ENCODE measurements at regions not wholly inside any gene's neighbourhood (a gene's known extent, or its start where the extent isn't known, plus 50 kb on each side); places are given as distances from the start of the nearest gene placed in this dataset.

DNA sequence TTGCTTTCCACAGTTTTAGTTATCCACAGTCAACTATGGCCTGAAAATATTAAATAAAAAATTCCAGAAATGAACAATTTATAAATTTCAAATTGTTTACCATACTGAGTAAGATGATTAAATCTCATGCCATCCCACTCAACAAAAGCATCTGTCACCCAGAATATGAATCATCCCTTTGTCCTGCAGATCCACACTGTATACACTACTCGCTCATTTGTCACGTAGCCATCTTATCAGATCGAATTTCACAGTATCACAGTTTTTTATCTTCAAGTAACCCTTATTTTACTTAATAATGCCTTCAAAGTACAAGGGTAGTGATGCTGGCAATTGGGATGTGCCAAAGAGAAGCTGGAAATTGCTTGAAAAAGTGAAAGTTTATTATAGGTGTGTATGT is 291.8 kb upstream of the LRATD1 start:
- in situ Hi-C loops (cut with HindIII; ENCODE audit: low pct_ligation_motif_present, low sequenced_read_pairs) = no loop called here

DNA sequence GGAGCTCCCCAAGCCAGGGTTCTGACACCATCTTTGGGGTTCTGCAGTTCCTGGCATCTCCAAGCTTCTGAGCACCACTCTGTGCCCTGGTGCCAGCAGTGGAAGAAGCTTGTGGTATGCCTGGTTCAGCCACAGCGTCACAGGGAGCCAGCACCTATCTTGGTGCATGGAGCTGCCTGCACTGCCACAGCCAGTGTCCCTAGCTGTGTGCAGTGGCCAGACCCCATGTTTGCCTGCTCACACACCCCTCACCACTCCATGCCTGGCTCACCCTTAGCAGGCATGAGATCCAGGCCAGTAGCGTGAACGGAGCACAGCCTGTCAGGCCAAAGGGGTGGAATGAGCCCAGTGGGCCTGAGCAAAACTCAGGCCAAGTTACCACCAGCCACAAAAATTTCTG is 290.2 kb upstream of the LRATD1 start:
- Histone ChIP-seq H3K36me3 (replicated peaks) (no peaks in the 10 kb centered on the region), H3K27ac (no peak overlapping the region), H3K4me3 (ENCODE audit: low read depth, low read length) (no peak overlapping the region), H3K27me3 (replicated peaks) (no peaks in the 10 kb centered on the region)
- in situ Hi-C loops (cut with HindIII; ENCODE audit: low pct_ligation_motif_present, low sequenced_read_pairs) = no loop called here
- no peak for DNase-seq
- TF ChIP-seq, protein P1, sequence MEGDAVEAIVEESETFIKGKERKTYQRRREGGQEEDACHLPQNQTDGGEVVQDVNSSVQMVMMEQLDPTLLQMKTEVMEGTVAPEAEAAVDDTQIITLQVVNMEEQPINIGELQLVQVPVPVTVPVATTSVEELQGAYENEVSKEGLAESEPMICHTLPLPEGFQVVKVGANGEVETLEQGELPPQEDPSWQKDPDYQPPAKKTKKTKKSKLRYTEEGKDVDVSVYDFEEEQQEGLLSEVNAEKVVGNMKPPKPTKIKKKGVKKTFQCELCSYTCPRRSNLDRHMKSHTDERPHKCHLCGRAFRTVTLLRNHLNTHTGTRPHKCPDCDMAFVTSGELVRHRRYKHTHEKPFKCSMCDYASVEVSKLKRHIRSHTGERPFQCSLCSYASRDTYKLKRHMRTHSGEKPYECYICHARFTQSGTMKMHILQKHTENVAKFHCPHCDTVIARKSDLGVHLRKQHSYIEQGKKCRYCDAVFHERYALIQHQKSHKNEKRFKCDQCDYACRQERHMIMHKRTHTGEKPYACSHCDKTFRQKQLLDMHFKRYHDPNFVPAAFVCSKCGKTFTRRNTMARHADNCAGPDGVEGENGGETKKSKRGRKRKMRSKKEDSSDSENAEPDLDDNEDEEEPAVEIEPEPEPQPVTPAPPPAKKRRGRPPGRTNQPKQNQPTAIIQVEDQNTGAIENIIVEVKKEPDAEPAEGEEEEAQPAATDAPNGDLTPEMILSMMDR (IDR thresholded peaks at IDR 0.05; ENCODE audit: low read depth, low read length, missing control alignments) = no peak

More for the DNA sequence above, 291.8 kb upstream of the LRATD1 start:
- Histone ChIP-seq H3K36me3 (replicated peaks) (no peaks in the 10 kb centered on the region), H3K27ac (no peak overlapping the region), H3K27me3 (replicated peaks) (no peaks in the 10 kb centered on the region), H3K4me3 (ENCODE audit: low read depth, low read length) (no peak overlapping the region)
- DNase-seq = no peak
- TF ChIP-seq, protein P1 (IDR thresholded peaks at IDR 0.05; ENCODE audit: low read depth, low read length, missing control alignments) = no peak

DNA sequence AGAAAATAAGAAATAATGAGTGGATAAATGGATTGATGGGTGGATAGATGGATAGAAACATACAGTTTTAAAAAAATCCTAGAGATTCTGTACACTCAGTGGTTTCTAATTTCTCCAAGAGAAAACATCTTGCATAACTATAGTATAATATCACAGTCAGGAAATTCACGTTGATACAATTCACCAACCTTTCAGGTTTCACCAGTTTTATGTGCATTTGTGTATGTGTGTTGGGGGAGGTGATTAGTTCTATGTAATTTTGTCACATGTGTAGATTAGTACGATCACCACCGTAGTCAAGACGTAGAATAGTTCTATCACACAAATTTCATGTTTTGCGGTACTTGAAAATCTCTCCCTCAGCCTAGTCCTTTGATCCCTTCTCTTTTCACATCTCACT is 288.2 kb upstream of the LRATD1 start:
- no peak for DNase-seq
- H3K36me3 ChIP-seq (replicated peaks) = no peaks in the 10 kb centered on the region
- TF ChIP-seq, protein P1 (IDR thresholded peaks at IDR 0.05; ENCODE audit: low read depth, low read length, missing control alignments) = no peak
- no peaks in the 10 kb centered on the region for H3K27me3 ChIP-seq (replicated peaks)
- H3K4me3 ChIP-seq (ENCODE audit: low read depth, low read length) = no peak overlapping the region
- H3K27ac ChIP-seq = no peak overlapping the region
- in situ Hi-C loops (cut with HindIII; ENCODE audit: low pct_ligation_motif_present, low sequenced_read_pairs) = no loop called here

DNA sequence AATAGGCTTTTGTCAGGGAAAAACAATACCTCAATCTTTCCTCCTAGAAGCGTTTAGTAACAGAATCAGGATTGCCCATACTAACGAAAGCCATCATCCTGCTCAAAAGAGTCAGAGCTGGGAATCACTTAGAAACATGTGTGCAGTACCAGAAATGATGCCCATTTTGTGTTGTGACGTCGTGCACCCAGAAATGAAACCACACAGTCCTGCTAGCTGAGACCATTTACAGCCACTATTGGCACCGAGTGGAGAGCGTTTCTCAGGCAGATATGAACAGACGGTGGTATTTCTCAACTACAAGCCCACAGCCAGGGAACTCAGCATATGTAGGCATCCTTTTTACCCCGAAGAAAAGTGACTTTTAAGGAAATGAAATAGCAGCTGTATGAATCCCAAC is 284.3 kb upstream of the LRATD1 start:
- in situ Hi-C loops (cut with HindIII; ENCODE audit: low pct_ligation_motif_present, low sequenced_read_pairs) = no loop called here
- DNase-seq = no peak
- Histone ChIP-seq H3K4me3 (ENCODE audit: low read depth, low read length) (no peak overlapping the region), H3K27me3 (replicated peaks) (no peaks in the 10 kb centered on the region), H3K36me3 (replicated peaks) (no peaks in the 10 kb centered on the region), H3K27ac (no peak overlapping the region)
- TF ChIP-seq, protein P1 (IDR thresholded peaks at IDR 0.05; ENCODE audit: low read depth, low read length, missing control alignments) = no peak

DNA sequence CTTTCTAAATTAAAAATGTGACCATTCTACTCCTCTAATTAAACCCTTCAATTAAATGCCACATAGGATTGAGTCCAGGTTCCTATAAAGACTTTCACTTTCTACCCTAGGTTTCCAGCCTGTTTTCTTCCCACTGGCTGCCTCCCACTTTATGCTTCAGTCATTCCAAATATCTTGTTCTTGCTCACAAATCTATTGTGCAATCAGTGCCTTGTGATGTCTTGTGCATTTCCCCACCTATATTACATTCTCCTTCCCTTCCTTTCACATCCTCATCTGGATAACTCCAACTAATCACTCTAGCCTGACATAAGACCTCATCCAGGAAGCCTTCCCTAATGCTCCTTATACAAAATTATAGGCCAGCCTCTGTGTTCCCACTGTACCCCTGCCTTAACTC is 281.7 kb upstream of the LRATD1 start:
- H3K36me3 ChIP-seq (replicated peaks) = no peaks in the 10 kb centered on the region
- no peaks in the 10 kb centered on the region for H3K27me3 ChIP-seq (replicated peaks)
- no peak overlapping the region for H3K4me3 ChIP-seq (ENCODE audit: low read depth, low read length)
- in situ Hi-C loops (cut with HindIII; ENCODE audit: low pct_ligation_motif_present, low sequenced_read_pairs) = no loop called here
- H3K27ac ChIP-seq = no peak overlapping the region
- TF ChIP-seq, protein P1 (IDR thresholded peaks at IDR 0.05; ENCODE audit: low read depth, low read length, missing control alignments) = no peak
- no peak for DNase-seq

DNA sequence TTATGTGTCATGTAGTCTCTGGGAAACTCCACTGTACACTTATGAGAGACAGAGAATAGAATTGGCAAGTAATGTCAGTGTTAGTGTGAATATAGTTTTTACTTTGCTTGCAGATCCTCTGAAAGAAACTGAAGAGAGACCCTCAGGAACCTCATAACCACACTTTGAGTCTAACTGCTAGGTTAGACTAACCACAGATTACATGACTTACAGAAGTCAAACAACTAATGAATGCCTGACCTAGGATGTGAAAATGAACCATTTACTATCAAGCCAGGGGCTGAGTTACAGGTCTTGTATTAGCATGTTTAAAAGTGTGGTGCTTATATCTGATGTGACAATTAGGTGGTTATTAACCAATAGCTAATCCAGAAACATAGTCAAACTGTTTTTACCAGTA is 280.4 kb upstream of the LRATD1 start:
- TF ChIP-seq, protein P1 (IDR thresholded peaks at IDR 0.05; ENCODE audit: low read depth, low read length, missing control alignments) = no peak
- H3K4me3 ChIP-seq (ENCODE audit: low read depth, low read length) = no peak overlapping the region
- no peak overlapping the region for H3K27ac ChIP-seq
- no peaks in the 10 kb centered on the region for H3K36me3 ChIP-seq (replicated peaks)
- DNase-seq = no peak
- in situ Hi-C loops (cut with HindIII; ENCODE audit: low pct_ligation_motif_present, low sequenced_read_pairs) = no loop called here
- no peaks in the 10 kb centered on the region for H3K27me3 ChIP-seq (replicated peaks)

Measured in brain microvascular endothelial cell (primary cell).